Fibroblast of lung (primary cell): ENCODE measurements at regions not wholly inside any gene's neighbourhood (a gene's known extent, or its start where the extent isn't known, plus 50 kb on each side); places are given as distances from the start of the nearest gene placed in this dataset.

Experiments used
- DNase-seq, 2 donors: peaks; one replicate each; pipeline versions ENCODE4 v3.0.0 to v3.0.0-alpha.2; 2010; ENCODE audit warnings: low read depth in 2 of 2
- H2AFZ ChIP-seq: 2 replicates; pipeline ENCODE4 v1.5.1; 2012; ENCODE audit warnings: low read length, control low read depth, inconsistent platforms
- H3K27ac ChIP-seq: 2 replicates; pipeline ENCODE4 v1.5.1; 2011; ENCODE audit warnings: low read length, control low read depth; ENCODE audit not compliant: insufficient read depth
- H3K27me3 ChIP-seq: 2 replicates; pipeline ENCODE4 v1.5.1; 2011; ENCODE audit warnings: mild to moderate bottlenecking, low read length; ENCODE audit not compliant: control insufficient read depth, insufficient read depth
- H3K36me3 ChIP-seq: 2 replicates; pipeline ENCODE4 v1.5.1; 2011; ENCODE audit warnings: low read length; ENCODE audit not compliant: control insufficient read depth, insufficient read depth
- H3K4me1 ChIP-seq: 2 replicates; pipeline ENCODE4 v1.5.1; 2011; ENCODE audit warnings: low read length; ENCODE audit not compliant: control insufficient read depth, insufficient read depth; ENCODE audit errors: extremely low read depth
- H3K4me2 ChIP-seq: 2 replicates; pipeline ENCODE4 v1.5.1; 2011; ENCODE audit warnings: low read length, control low read depth; ENCODE audit not compliant: insufficient read depth; ENCODE audit errors: extremely low read depth
- H3K4me3 ChIP-seq, 4 experiments: fragments of 200-600 bp in 1 of 4; sonication (generic) in 1 of 4; replicated peaks in 1 of 4; 2 replicates each; pipeline ENCODE4 v1.5.1; 2011 to 2016; ENCODE audit warnings: low read length in 4 of 4, low read depth in 3 of 4, mild to moderate bottlenecking in 3 of 4, control low read depth in 2 of 4, inconsistent platforms in 1 of 4, mixed read lengths in 1 of 4; ENCODE audit not compliant: insufficient read depth in 1 of 4; ENCODE audit errors: control extremely low read depth in 1 of 4
- H3K79me2 ChIP-seq: 2 replicates; pipeline ENCODE4 v1.5.1; 2012; ENCODE audit warnings: mild to moderate bottlenecking, low read length, inconsistent platforms; ENCODE audit not compliant: control insufficient read depth, insufficient read depth
- H3K9ac ChIP-seq: 2 replicates; pipeline ENCODE4 v1.5.1; 2011; ENCODE audit warnings: mild to moderate bottlenecking, low read length, control low read depth; ENCODE audit not compliant: insufficient read depth
- H3K9me3 ChIP-seq: 2 replicates; pipeline ENCODE4 v1.5.1; 2012; ENCODE audit warnings: low read depth, low read length; ENCODE audit not compliant: control insufficient read depth, insufficient read depth
- H4K20me1 ChIP-seq: 2 replicates; pipeline ENCODE4 v1.5.1; 2011; ENCODE audit warnings: low read length; ENCODE audit not compliant: control insufficient read depth, insufficient read depth; ENCODE audit errors: extremely low read depth
- EZH2 ChIP-seq: IDR thresholded peaks from 2 replicates; pipeline ENCODE4 v1.5.1; 2012; ENCODE audit warnings: low read length, control low read depth, mild to moderate bottlenecking; ENCODE audit errors: missing control alignments
- TF ChIP-seq, protein P1 (sequence below), 2 donors: IDR thresholded peaks in 1 of 2; conservative IDR thresholded peaks in 1 of 2; 1 replicate in 1 of 2; 2 replicates in 1 of 2; pipeline ENCODE4 v1.5.1; 2011 to 2012; ENCODE audit warnings: low read length in 2 of 2, control low read depth in 1 of 2, inconsistent platforms in 1 of 2, low read depth in 1 of 2, mild to moderate bottlenecking in 1 of 2

DNA sequence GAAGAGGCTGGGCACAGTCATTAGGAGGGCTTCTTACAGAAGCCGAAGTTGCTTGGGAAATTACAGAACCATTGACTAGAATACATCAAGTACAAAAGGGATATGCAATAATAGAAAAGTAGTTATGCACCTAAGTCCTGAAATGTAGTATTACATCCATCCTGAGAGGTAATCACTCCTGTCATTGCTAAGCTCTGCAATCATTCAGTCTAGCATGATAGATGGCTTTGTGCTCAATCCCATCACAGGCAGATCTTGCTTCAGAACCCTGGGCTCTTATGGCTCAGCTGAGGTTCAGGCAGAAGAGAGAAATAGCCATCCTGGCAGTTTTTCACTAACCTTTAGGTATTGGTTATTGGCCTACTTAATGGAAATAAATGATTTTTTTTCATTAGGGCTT is 231.7 kb upstream of the AFF2 start:
- H3K4me1 ChIP-seq: no peaks in the 10 kb centered on the region
- no peak for DNase-seq
- no peak overlapping the region for H3K4me3 ChIP-seq
- H3K27me3 ChIP-seq: no peaks in the 10 kb centered on the region
- H3K27ac ChIP-seq: no peak overlapping the region
- no peak overlapping the region for H3K9ac ChIP-seq
- no peak overlapping the region for H2AFZ ChIP-seq
- TF ChIP-seq EZH2: no peak
- TF ChIP-seq, protein P1, sequence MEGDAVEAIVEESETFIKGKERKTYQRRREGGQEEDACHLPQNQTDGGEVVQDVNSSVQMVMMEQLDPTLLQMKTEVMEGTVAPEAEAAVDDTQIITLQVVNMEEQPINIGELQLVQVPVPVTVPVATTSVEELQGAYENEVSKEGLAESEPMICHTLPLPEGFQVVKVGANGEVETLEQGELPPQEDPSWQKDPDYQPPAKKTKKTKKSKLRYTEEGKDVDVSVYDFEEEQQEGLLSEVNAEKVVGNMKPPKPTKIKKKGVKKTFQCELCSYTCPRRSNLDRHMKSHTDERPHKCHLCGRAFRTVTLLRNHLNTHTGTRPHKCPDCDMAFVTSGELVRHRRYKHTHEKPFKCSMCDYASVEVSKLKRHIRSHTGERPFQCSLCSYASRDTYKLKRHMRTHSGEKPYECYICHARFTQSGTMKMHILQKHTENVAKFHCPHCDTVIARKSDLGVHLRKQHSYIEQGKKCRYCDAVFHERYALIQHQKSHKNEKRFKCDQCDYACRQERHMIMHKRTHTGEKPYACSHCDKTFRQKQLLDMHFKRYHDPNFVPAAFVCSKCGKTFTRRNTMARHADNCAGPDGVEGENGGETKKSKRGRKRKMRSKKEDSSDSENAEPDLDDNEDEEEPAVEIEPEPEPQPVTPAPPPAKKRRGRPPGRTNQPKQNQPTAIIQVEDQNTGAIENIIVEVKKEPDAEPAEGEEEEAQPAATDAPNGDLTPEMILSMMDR (conservative IDR thresholded peaks at IDR 0.05 in 1 of 2, IDR thresholded peaks at IDR 0.05 in 1 of 2; ENCODE audit: low read depth in 1 of 2, low read length in 2 of 2): no peak
- H3K4me2 ChIP-seq: no peak overlapping the region
- no peaks in the 10 kb centered on the region for H3K36me3 ChIP-seq
- no peaks in the 10 kb centered on the region for H4K20me1 ChIP-seq
- no peaks in the 10 kb centered on the region for H3K9me3 ChIP-seq
- no peaks in the 10 kb centered on the region for H3K79me2 ChIP-seq

- H3K36me3 ChIP-seq: no peaks in the 10 kb centered on the region
- no peak overlapping the region for H3K4me3 ChIP-seq
- no peak overlapping the region for H2AFZ ChIP-seq
- H3K27ac ChIP-seq: no peak overlapping the region
- no peaks in the 10 kb centered on the region for H3K27me3 ChIP-seq
- no peaks in the 10 kb centered on the region for H3K9me3 ChIP-seq
- no peak for TF ChIP-seq EZH2
- TF ChIP-seq, protein P1 (conservative IDR thresholded peaks at IDR 0.05 in 1 of 2, IDR thresholded peaks at IDR 0.05 in 1 of 2; ENCODE audit: low read depth in 1 of 2, low read length in 2 of 2): no peak
- H3K4me2 ChIP-seq: no peak overlapping the region
- no peaks in the 10 kb centered on the region for H3K4me1 ChIP-seq
- H4K20me1 ChIP-seq: no peaks in the 10 kb centered on the region
- H3K9ac ChIP-seq: no peak overlapping the region
- DNase-seq: no peak
- no peaks in the 10 kb centered on the region for H3K79me2 ChIP-seq
Measured at GRCh38 chrX:148269513-148269912, 230.9 kb upstream of the AFF2 start.

DNA sequence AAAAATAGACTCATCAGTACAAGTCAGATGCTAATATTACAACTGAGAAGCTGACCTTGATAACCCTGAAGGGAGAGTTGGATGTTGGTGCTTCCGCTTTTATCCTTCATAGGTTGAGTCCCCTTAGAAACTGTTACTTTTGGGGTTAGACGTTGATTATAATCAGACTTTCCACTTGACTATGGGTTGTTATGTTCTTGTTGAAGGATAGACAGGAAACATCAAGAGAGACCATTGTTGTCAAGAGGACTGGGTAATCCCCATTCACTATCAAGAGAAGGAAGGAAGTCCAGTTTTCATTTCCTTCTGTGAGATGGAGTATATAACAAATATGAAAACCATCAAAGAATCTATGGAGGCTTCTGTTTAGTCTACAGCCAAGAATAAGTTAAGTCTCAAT is 229.9 kb upstream of the AFF2 start:
- H2AFZ ChIP-seq: no peak overlapping the region
- H3K4me1 ChIP-seq: no peaks in the 10 kb centered on the region
- no peaks in the 10 kb centered on the region for H4K20me1 ChIP-seq
- no peaks in the 10 kb centered on the region for H3K79me2 ChIP-seq
- no peaks in the 10 kb centered on the region for H3K27me3 ChIP-seq
- H3K27ac ChIP-seq: no peak overlapping the region
- no peak for TF ChIP-seq EZH2
- TF ChIP-seq, protein P1 (conservative IDR thresholded peaks at IDR 0.05 in 1 of 2, IDR thresholded peaks at IDR 0.05 in 1 of 2; ENCODE audit: low read depth in 1 of 2, low read length in 2 of 2): no peak
- H3K36me3 ChIP-seq: no peaks in the 10 kb centered on the region
- DNase-seq: no peak
- H3K9ac ChIP-seq: no peak overlapping the region
- no peak overlapping the region for H3K4me3 ChIP-seq
- H3K4me2 ChIP-seq: no peak overlapping the region
- H3K9me3 ChIP-seq: no peaks in the 10 kb centered on the region
